DOHH2 (cell line): ENCODE measurements at regions not wholly inside any gene's neighbourhood (a gene's known extent, or its start where the extent isn't known, plus 50 kb on each side); places are given as distances from the start of the nearest gene placed in this dataset.

ENCODE experiments used
- EZH2phosphoT487 ChIP-seq: fragments of 200-600 bp; sonication (generic); IDR thresholded peaks from 2 replicates; pipeline ENCODE4 v1.6.1; 2017; ENCODE audit warnings: borderline replicate concordance, mild to moderate bottlenecking, antibody characterized with exemption, low read length, moderate library complexity, mixed read lengths
- TF ChIP-seq, protein P1 (sequence below): fragments of 200-600 bp; sonication (generic); IDR thresholded peaks from one replicate; pipeline ENCODE4 v1.5.1; 2014; ENCODE audit warnings: antibody characterized with exemption, mild to moderate bottlenecking, low read depth, low read length; ENCODE audit not compliant: poor library complexity, severe bottlenecking

GRCh38 chr10:78955206-78955605 lies 113.6 kb upstream of the ZMIZ1 start:
- TF ChIP-seq, protein P1, sequence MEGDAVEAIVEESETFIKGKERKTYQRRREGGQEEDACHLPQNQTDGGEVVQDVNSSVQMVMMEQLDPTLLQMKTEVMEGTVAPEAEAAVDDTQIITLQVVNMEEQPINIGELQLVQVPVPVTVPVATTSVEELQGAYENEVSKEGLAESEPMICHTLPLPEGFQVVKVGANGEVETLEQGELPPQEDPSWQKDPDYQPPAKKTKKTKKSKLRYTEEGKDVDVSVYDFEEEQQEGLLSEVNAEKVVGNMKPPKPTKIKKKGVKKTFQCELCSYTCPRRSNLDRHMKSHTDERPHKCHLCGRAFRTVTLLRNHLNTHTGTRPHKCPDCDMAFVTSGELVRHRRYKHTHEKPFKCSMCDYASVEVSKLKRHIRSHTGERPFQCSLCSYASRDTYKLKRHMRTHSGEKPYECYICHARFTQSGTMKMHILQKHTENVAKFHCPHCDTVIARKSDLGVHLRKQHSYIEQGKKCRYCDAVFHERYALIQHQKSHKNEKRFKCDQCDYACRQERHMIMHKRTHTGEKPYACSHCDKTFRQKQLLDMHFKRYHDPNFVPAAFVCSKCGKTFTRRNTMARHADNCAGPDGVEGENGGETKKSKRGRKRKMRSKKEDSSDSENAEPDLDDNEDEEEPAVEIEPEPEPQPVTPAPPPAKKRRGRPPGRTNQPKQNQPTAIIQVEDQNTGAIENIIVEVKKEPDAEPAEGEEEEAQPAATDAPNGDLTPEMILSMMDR = no peak
- no peak for TF ChIP-seq EZH2phosphoT487
